AG04450 (cell line): ENCODE measurements at regions not wholly inside any gene's neighbourhood (a gene's known extent, or its start where the extent isn't known, plus 50 kb on each side); places are given as distances from the start of the nearest gene placed in this dataset.

ENCODE experiments used
- CTCF ChIA-PET: fragments of 300-600, 350-600 bp; formaldehyde crosslinking; extraction: SDS; loops from one replicate; lab custom pipeline; 2022; ENCODE audit warnings: antibody characterized with exemption, inconsistent platforms; lab: Charles Lee
- POLR2A ChIA-PET: fragments of 350-600 bp; formaldehyde crosslinking; extraction: SDS; loops from one replicate; lab custom pipeline; 2021; ENCODE audit warnings: antibody characterized with exemption, inconsistent platforms; lab: Yijun Ruan, JAX
- DNase-seq: peaks from one replicate; pipeline ENCODE4 v3.0.0-alpha.2; 2011; ENCODE audit warnings: low read depth, low spot score
- H3K27ac ChIP-seq: one replicate; pipeline ENCODE4 v1.5.1; 2012; ENCODE audit warnings: low read depth, low read length, control low read depth
- H3K27me3 ChIP-seq: one replicate; pipeline ENCODE4 v1.6.0; 2012; ENCODE audit warnings: low read length; ENCODE audit not compliant: control insufficient read depth, insufficient read depth
- H3K4me3 ChIP-seq: 2 replicates; pipeline ENCODE4 v1.5.1; 2011; ENCODE audit warnings: mild to moderate bottlenecking, low read depth, low read length, control low read depth
- H3K9me3 ChIP-seq: 2 replicates; pipeline ENCODE4 v1.5.1; 2012; ENCODE audit warnings: low read length; ENCODE audit not compliant: control insufficient read depth, insufficient read depth
- CTCF ChIP-seq: IDR thresholded peaks from 2 replicates; pipeline ENCODE4 v1.5.1; 2011; ENCODE audit warnings: low read depth, low read length, control low read depth, inconsistent platforms

GRCh38 chr4:148800336-148800885 is 358.2 kb upstream of the NR3C2 start:
- Histone ChIP-seq H3K27ac (no peak overlapping the region), H3K4me3 (no peak overlapping the region), H3K27me3 (no peaks in the 10 kb centered on the region), H3K9me3 (no peaks in the 10 kb centered on the region)
- no peak for TF ChIP-seq CTCF
- DNase-seq = no peak
- ChIA-PET CTCF (no interaction called here), POLR2A (no interaction called here)

GRCh38 chr4:148795156-148795864 is 353.1 kb upstream of the NR3C2 start:
- POLR2A ChIA-PET = no interaction called here
- no peak for TF ChIP-seq CTCF
- Histone ChIP-seq H3K4me3 (no peak overlapping the region), H3K27ac (no peak overlapping the region), H3K9me3 (no peaks in the 10 kb centered on the region), H3K27me3 (no peaks in the 10 kb centered on the region)
- CTCF ChIA-PET = no interaction called here
- no peak for DNase-seq

- TF ChIP-seq CTCF = no peak
- DNase-seq = no peak
- Histone ChIP-seq H3K27ac (no peak overlapping the region), H3K27me3 (no peaks in the 10 kb centered on the region), H3K4me3 (no peak overlapping the region), H3K9me3 (no peaks in the 10 kb centered on the region)
- ChIA-PET POLR2A (no interaction called here), CTCF (interaction anchor here (1.0 kb wide), 1 partner anchor 43 kb away, joined by 3 read pairs; no protein-coding TSS in a partner anchor)
Observed at GRCh38 chr4:148793221-148793620, 351.0 kb upstream of the NR3C2 start.

GRCh38 chr4:148790691-148791090 is 348.5 kb upstream of the NR3C2 start:
- Histone ChIP-seq H3K27ac (no peak overlapping the region), H3K27me3 (no peaks in the 10 kb centered on the region), H3K9me3 (no peaks in the 10 kb centered on the region), H3K4me3 (no peak overlapping the region)
- CTCF ChIA-PET = no interaction called here
- POLR2A ChIA-PET = no interaction called here
- no peak for DNase-seq
- no peak for TF ChIP-seq CTCF

- Histone ChIP-seq H3K9me3 (no peaks in the 10 kb centered on the region), H3K27ac (no peak overlapping the region), H3K4me3 (no peak overlapping the region), H3K27me3 (no peaks in the 10 kb centered on the region)
- TF ChIP-seq CTCF = no peak
- POLR2A ChIA-PET = no interaction called here
- DNase-seq = no peak
- CTCF ChIA-PET = no interaction called here
Observed at GRCh38 chr4:148790246-148790645, 348.0 kb upstream of the NR3C2 start.
